ENCODE measurements at regions not wholly inside any gene's neighbourhood (a gene's known extent, or its start where the extent isn't known, plus 50 kb on each side); places are given as distances from the start of the nearest gene placed in this dataset.

- H3K36me3 ChIP-seq (ENCODE audit: low read depth, low read length) = no peaks in the 10 kb centered on the region
- ChIA-PET CTCF (no interaction called here), POLR2A (ENCODE audit: unreplicated experiment) (no interaction called here)
- no peak overlapping the region for H3K4me2 ChIP-seq (ENCODE audit: low read length)
- H3K27me3 ChIP-seq (ENCODE audit: low read length) = no peaks in the 10 kb centered on the region
- no peak for ATAC-seq
- H3K9me2 ChIP-seq (replicated peaks; ENCODE audit: low read length) = no peaks in the 10 kb centered on the region
- H3K9ac ChIP-seq (ENCODE audit: low read length) = no peak overlapping the region
- no peak for DNase-seq
- no peak overlapping the region for H3K4me3 ChIP-seq (ENCODE audit: low read length)
- H3K4me1 ChIP-seq (ENCODE audit: insufficient read depth, low read length) = no peaks in the 10 kb centered on the region
- no peaks in the 10 kb centered on the region for H3F3A ChIP-seq (ENCODE audit: low read length, unreplicated experiment)
- no peak overlapping the region for H2AFZ ChIP-seq (ENCODE audit: low read length)
- H4K20me1 ChIP-seq (ENCODE audit: low read length) = no peaks in the 10 kb centered on the region
- no peaks in the 10 kb centered on the region for H3K79me2 ChIP-seq (ENCODE audit: low read length)
- no TSS peak for BruUV-seq (replicated peaks)
- H3K9me3 ChIP-seq (ENCODE audit: low read length) = no peaks in the 10 kb centered on the region
- H3K27ac ChIP-seq (ENCODE audit: low read length) = no peak overlapping the region
- intact Hi-C loops (cut with micrococcal nuclease) = no loop called here
- TF ChIP-seq CTCF (conservative IDR thresholded peaks at IDR 0.05; ENCODE audit: low read depth, low read length) = no peak
- TF ChIP-seq EZH2 (IDR thresholded peaks at IDR 0.05; ENCODE audit: low read length, unreplicated experiment) = no peak
- no peak for TF ChIP-seq EZH2phosphoT487 (IDR thresholded peaks at IDR 0.05; ENCODE audit: borderline replicate concordance, low read length)
These were observed 202.6 kb downstream of the PCDH19 start for GRCh38 chrX:100207331-100208024.

GRCh38 chrX:100204534-100204933 lies 205.5 kb downstream of the PCDH19 start:
- ATAC-seq (no peak), DNase-seq (no peak)
- Histone ChIP-seq H4K20me1 (ENCODE audit: low read length) (no peaks in the 10 kb centered on the region), H3K9ac (ENCODE audit: low read length) (no peak overlapping the region), H3K79me2 (ENCODE audit: low read length) (no peaks in the 10 kb centered on the region), H3K27me3 (ENCODE audit: low read length) (no peaks in the 10 kb centered on the region), H3K27ac (ENCODE audit: low read length) (no peak overlapping the region), H3K9me2 (replicated peaks; ENCODE audit: low read length) (no peaks in the 10 kb centered on the region), H3K4me2 (ENCODE audit: low read length) (no peak overlapping the region), H3F3A (ENCODE audit: low read length, unreplicated experiment) (no peaks in the 10 kb centered on the region), H3K9me3 (ENCODE audit: low read length) (no peaks in the 10 kb centered on the region), H2AFZ (ENCODE audit: low read length) (no peak overlapping the region), H3K36me3 (ENCODE audit: low read depth, low read length) (no peaks in the 10 kb centered on the region), H3K4me3 (ENCODE audit: low read length) (no peak overlapping the region), H3K4me1 (ENCODE audit: insufficient read depth, low read length) (no peaks in the 10 kb centered on the region)
- POLR2A ChIA-PET (ENCODE audit: unreplicated experiment) = no interaction called here
- TF ChIP-seq EZH2 (IDR thresholded peaks at IDR 0.05; ENCODE audit: low read length, unreplicated experiment) = no peak
- no peak for TF ChIP-seq CTCF (conservative IDR thresholded peaks at IDR 0.05; ENCODE audit: low read depth, low read length)
- BruUV-seq (replicated peaks) = no TSS peak
- intact Hi-C loops (cut with micrococcal nuclease) = no loop called here
- CTCF ChIA-PET = no interaction called here

- Histone ChIP-seq H3K79me2 (ENCODE audit: low read length) (no peaks in the 10 kb centered on the region), H3K27ac (ENCODE audit: low read length) (no peak overlapping the region), H3K36me3 (ENCODE audit: low read depth, low read length) (no peaks in the 10 kb centered on the region), H3K4me3 (ENCODE audit: low read length) (no peak overlapping the region), H3F3A (ENCODE audit: low read length, unreplicated experiment) (no peaks in the 10 kb centered on the region), H3K4me1 (ENCODE audit: insufficient read depth, low read length) (no peaks in the 10 kb centered on the region), H3K9me3 (ENCODE audit: low read length) (no peaks in the 10 kb centered on the region), H3K9me2 (replicated peaks; ENCODE audit: low read length) (no peaks in the 10 kb centered on the region), H3K27me3 (ENCODE audit: low read length) (no peaks in the 10 kb centered on the region), H3K4me2 (ENCODE audit: low read length) (no peak overlapping the region), H3K9ac (ENCODE audit: low read length) (no peak overlapping the region), H2AFZ (ENCODE audit: low read length) (no peak overlapping the region), H4K20me1 (ENCODE audit: low read length) (no peaks in the 10 kb centered on the region)
- intact Hi-C loops (cut with micrococcal nuclease) = no loop called here
- ChIA-PET CTCF (no interaction called here), POLR2A (ENCODE audit: unreplicated experiment) (no interaction called here)
- DNase-seq (no peak), ATAC-seq (no peak)
- TF ChIP-seq CTCF (conservative IDR thresholded peaks at IDR 0.05; ENCODE audit: low read depth, low read length) (no peak), EZH2phosphoT487 (IDR thresholded peaks at IDR 0.05; ENCODE audit: borderline replicate concordance, low read length) (no peak), EZH2 (IDR thresholded peaks at IDR 0.05; ENCODE audit: low read length, unreplicated experiment) (no peak)
- no TSS peak for BruUV-seq (replicated peaks)
These were observed 215.8 kb downstream of the PCDH19 start for GRCh38 chrX:100194082-100194775.
